H1 (cell line): ENCODE measurements at regions not wholly inside any gene's neighbourhood (a gene's known extent, or its start where the extent isn't known, plus 50 kb on each side); places are given as distances from the start of the nearest gene placed in this dataset.
A peak's percentile ranks its signal among the peaks of the same experiment; 100 is the strongest.

ENCODE experiments used
- ASH2L ChIP-seq: fragments of 200-600, 300-600 bp; sonication (generic); IDR thresholded peaks from one replicate; pipeline ENCODE4 v1.7.1; 2017; ENCODE audit warnings: low read length
- EP300 ChIP-seq, 2 experiments: IDR thresholded peaks; 1 replicate in 1 of 2; 2 replicates in 1 of 2; pipeline ENCODE4 v1.6.1; 2011 to 2012; ENCODE audit warnings: low read depth in 2 of 2, low read length in 2 of 2, mild to moderate bottlenecking in 2 of 2, borderline replicate concordance in 1 of 2, inconsistent platforms in 1 of 2, moderate library complexity in 1 of 2
- GTF2F1 ChIP-seq: IDR thresholded peaks from 2 replicates; pipeline ENCODE4 v1.6.1; 2012; ENCODE audit warnings: low read depth, low read length, improper control_type of control experiment, borderline replicate concordance
- POLR2AphosphoS5 ChIP-seq: IDR thresholded peaks from 2 replicates; pipeline ENCODE4 v1.6.1; 2011; ENCODE audit warnings: low read depth, low read length
- SIN3A ChIP-seq, 2 experiments: IDR thresholded peaks in 1 of 2; conservative IDR thresholded peaks in 1 of 2; 2 replicates each; pipeline ENCODE4 v1.6.1; 2011 to 2012; ENCODE audit warnings: low read length in 2 of 2, improper control_type of control experiment in 1 of 2, low read depth in 1 of 2, mild to moderate bottlenecking in 1 of 2
- TAF7 ChIP-seq: optimal IDR thresholded peaks from 2 replicates; pipeline ENCODE3; 2011; ENCODE audit warnings: low read depth, mild to moderate bottlenecking, inconsistent platforms, low read length, moderate library complexity, borderline replicate concordance
- TF ChIP-seq, protein P1 (sequence below): fragments of 300-600 bp; sonication (generic); IDR thresholded peaks from 2 replicates; pipeline ENCODE4 v1.7.1; 2012; ENCODE audit warnings: low read length, moderate library complexity, mild to moderate bottlenecking, inconsistent platforms; ENCODE audit not compliant: insufficient replicate concordance

DNA sequence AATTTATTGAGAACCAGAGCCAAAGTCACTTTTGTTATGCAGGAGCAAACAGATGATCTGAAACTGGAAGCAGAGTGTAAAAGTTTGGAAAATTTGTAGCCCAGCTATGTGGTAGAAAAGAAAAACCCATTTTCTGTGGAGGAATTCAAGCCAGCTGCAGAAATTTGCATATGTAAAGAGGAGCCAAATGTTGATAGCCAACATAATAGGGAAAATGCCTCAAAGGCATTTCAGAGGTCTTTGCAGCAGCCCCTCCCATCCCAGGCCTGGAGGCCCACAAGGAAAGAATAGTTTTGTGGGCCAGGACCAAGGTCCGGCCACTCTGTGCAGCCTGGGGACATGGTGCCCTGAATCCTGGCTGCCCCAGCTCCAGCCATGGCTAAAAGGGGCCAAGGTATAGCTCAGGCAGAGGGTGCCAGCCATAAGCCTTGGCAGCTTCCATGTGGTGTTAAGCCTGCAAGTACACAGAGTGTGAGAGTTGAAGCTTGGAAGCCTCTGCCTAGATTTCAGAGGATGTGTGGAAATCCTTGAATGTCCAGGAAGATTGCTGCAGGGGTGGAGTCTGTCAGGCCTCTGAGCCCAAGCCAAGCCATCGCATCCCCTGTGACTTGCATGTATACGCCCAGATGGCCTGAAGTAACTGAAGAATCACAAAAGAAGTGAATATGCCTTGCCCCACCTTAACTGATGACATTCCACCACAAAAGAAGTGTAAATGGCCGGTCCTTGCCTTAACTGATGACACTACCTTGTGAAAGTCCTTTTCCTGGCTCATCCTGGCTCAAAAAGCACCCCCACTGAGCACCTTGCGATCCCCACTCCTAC lies 52.7 kb upstream of the FAM124A start (continued):
- TF ChIP-seq GTF2F1 = peak; percentile 57
- peak; percentile 60; the same call in 1 of the 2 replicates for TF ChIP-seq POLR2AphosphoS5
- peak; percentile 78 for TF ChIP-seq ASH2L
- peak in 1 of 2 experiments; percentile 34; a peak in 1 of 4 replicates for TF ChIP-seq SIN3A (conservative IDR thresholded peaks at IDR 0.05 in 1 of 2, IDR thresholded peaks at IDR 0.05 in 1 of 2; ENCODE audit: low read depth in 1 of 2, low read length in 2 of 2)
- TF ChIP-seq, protein P1, sequence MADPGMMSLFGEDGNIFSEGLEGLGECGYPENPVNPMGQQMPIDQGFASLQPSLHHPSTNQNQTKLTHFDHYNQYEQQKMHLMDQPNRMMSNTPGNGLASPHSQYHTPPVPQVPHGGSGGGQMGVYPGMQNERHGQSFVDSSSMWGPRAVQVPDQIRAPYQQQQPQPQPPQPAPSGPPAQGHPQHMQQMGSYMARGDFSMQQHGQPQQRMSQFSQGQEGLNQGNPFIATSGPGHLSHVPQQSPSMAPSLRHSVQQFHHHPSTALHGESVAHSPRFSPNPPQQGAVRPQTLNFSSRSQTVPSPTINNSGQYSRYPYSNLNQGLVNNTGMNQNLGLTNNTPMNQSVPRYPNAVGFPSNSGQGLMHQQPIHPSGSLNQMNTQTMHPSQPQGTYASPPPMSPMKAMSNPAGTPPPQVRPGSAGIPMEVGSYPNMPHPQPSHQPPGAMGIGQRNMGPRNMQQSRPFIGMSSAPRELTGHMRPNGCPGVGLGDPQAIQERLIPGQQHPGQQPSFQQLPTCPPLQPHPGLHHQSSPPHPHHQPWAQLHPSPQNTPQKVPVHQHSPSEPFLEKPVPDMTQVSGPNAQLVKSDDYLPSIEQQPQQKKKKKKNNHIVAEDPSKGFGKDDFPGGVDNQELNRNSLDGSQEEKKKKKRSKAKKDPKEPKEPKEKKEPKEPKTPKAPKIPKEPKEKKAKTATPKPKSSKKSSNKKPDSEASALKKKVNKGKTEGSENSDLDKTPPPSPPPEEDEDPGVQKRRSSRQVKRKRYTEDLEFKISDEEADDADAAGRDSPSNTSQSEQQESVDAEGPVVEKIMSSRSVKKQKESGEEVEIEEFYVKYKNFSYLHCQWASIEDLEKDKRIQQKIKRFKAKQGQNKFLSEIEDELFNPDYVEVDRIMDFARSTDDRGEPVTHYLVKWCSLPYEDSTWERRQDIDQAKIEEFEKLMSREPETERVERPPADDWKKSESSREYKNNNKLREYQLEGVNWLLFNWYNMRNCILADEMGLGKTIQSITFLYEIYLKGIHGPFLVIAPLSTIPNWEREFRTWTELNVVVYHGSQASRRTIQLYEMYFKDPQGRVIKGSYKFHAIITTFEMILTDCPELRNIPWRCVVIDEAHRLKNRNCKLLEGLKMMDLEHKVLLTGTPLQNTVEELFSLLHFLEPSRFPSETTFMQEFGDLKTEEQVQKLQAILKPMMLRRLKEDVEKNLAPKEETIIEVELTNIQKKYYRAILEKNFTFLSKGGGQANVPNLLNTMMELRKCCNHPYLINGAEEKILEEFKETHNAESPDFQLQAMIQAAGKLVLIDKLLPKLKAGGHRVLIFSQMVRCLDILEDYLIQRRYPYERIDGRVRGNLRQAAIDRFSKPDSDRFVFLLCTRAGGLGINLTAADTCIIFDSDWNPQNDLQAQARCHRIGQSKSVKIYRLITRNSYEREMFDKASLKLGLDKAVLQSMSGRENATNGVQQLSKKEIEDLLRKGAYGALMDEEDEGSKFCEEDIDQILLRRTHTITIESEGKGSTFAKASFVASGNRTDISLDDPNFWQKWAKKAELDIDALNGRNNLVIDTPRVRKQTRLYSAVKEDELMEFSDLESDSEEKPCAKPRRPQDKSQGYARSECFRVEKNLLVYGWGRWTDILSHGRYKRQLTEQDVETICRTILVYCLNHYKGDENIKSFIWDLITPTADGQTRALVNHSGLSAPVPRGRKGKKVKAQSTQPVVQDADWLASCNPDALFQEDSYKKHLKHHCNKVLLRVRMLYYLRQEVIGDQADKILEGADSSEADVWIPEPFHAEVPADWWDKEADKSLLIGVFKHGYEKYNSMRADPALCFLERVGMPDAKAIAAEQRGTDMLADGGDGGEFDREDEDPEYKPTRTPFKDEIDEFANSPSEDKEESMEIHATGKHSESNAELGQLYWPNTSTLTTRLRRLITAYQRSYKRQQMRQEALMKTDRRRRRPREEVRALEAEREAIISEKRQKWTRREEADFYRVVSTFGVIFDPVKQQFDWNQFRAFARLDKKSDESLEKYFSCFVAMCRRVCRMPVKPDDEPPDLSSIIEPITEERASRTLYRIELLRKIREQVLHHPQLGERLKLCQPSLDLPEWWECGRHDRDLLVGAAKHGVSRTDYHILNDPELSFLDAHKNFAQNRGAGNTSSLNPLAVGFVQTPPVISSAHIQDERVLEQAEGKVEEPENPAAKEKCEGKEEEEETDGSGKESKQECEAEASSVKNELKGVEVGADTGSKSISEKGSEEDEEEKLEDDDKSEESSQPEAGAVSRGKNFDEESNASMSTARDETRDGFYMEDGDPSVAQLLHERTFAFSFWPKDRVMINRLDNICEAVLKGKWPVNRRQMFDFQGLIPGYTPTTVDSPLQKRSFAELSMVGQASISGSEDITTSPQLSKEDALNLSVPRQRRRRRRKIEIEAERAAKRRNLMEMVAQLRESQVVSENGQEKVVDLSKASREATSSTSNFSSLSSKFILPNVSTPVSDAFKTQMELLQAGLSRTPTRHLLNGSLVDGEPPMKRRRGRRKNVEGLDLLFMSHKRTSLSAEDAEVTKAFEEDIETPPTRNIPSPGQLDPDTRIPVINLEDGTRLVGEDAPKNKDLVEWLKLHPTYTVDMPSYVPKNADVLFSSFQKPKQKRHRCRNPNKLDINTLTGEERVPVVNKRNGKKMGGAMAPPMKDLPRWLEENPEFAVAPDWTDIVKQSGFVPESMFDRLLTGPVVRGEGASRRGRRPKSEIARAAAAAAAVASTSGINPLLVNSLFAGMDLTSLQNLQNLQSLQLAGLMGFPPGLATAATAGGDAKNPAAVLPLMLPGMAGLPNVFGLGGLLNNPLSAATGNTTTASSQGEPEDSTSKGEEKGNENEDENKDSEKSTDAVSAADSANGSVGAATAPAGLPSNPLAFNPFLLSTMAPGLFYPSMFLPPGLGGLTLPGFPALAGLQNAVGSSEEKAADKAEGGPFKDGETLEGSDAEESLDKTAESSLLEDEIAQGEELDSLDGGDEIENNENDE = peak; percentile 46
- peak in 1 of 2 experiments; percentile 33; a peak in 1 of 3 replicates for TF ChIP-seq EP300 (IDR thresholded peaks at IDR 0.05; ENCODE audit: borderline replicate concordance in 1 of 2, low read depth in 2 of 2, low read length in 2 of 2)
- peak; percentile 84 for TF ChIP-seq TAF7
